Neural progenitor cell (in vitro differentiated cells): ENCODE measurements at regions not wholly inside any gene's neighbourhood (a gene's known extent, or its start where the extent isn't known, plus 50 kb on each side); places are given as distances from the start of the nearest gene placed in this dataset.

Source experiments
- DNase-seq: peaks from one replicate; pipeline ENCODE4 v3.0.0-alpha.2; 2016; ENCODE audit warnings: low spot score
- H2AFZ ChIP-seq: fragments of 200-600 bp; sonication (generic); replicated peaks from 2 replicates; pipeline ENCODE4 v1.6.1; 2016; ENCODE audit warnings: antibody characterized with exemption
- H3F3A ChIP-seq: fragments of 200-600 bp; sonication (generic); 2 replicates; pipeline ENCODE4 v1.6.1; 2016; ENCODE audit warnings: antibody characterized with exemption, low read depth
- H3K27ac ChIP-seq: fragments of 200-600 bp; sonication (generic); 2 replicates; pipeline ENCODE4 v1.5.1; 2016; ENCODE audit warnings: mild to moderate bottlenecking
- H3K27me3 ChIP-seq: fragments of 200-600 bp; sonication (generic); 2 replicates; pipeline ENCODE4 v1.6.1; 2016; ENCODE audit warnings: mild to moderate bottlenecking, moderate library complexity
- H3K36me3 ChIP-seq: fragments of 200-600 bp; sonication (generic); 2 replicates; pipeline ENCODE4 v1.5.1; 2016
- H3K4me1 ChIP-seq: fragments of 200-600 bp; sonication (generic); 2 replicates; pipeline ENCODE4 v1.6.1; 2016; ENCODE audit warnings: mixed run types
- H3K4me2 ChIP-seq: fragments of 200-600 bp; sonication (generic); 2 replicates; pipeline ENCODE4 v1.6.1; 2016
- H3K4me3 ChIP-seq: fragments of 200-600 bp; sonication (generic); 2 replicates; pipeline ENCODE4 v1.5.1; 2016
- H3K79me2 ChIP-seq: fragments of 200-600 bp; sonication (generic); 2 replicates; pipeline ENCODE4 v1.6.1; 2016; ENCODE audit warnings: low read depth
- H3K9ac ChIP-seq: fragments of 200-600 bp; sonication (generic); 2 replicates; pipeline ENCODE4 v1.6.1; 2016
- H3K9me3 ChIP-seq: fragments of 200-600 bp; sonication (generic); 2 replicates; pipeline ENCODE4 v1.5.1; 2016; ENCODE audit warnings: low read depth
- H4K20me1 ChIP-seq: fragments of 200-600 bp; sonication (generic); 2 replicates; pipeline ENCODE4 v1.6.1; 2016; ENCODE audit warnings: low read depth
- H3K27ac Mint-ChIP-seq: 3 replicates; pipeline ENCODE4 v1.8.0; 2021; ENCODE audit warnings: mixed read lengths
- H3K27me3 Mint-ChIP-seq: 2 replicates; pipeline ENCODE4 v1.8.0; 2022; ENCODE audit warnings: low read depth, mild to moderate bottlenecking, inconsistent platforms, moderate library complexity, mixed read lengths; ENCODE audit not compliant: insufficient read depth
- H3K36me3 Mint-ChIP-seq: 3 replicates; pipeline ENCODE4 v1.8.0; 2021; ENCODE audit warnings: mixed read lengths
- H3K4me1 Mint-ChIP-seq: 3 replicates; pipeline ENCODE4 v1.8.0; 2021; ENCODE audit warnings: mixed read lengths
- H3K4me3 Mint-ChIP-seq: 3 replicates; pipeline ENCODE4 v1.8.0; 2021; ENCODE audit warnings: mild to moderate bottlenecking, moderate library complexity, mixed read lengths
- H3K9me3 Mint-ChIP-seq: 3 replicates; pipeline ENCODE4 v1.8.0; 2020; ENCODE audit warnings: mixed read lengths
- CTCF ChIP-seq: fragments of 200-600 bp; sonication (generic); IDR thresholded peaks from 2 replicates; pipeline ENCODE4 v1.5.1; 2017; ENCODE audit warnings: antibody characterized with exemption, mild to moderate bottlenecking
- EZH2 ChIP-seq: fragments of 200-600 bp; sonication (generic); IDR thresholded peaks from 2 replicates; pipeline ENCODE4 v1.6.1; 2017; ENCODE audit warnings: antibody characterized with exemption, mild to moderate bottlenecking, moderate library complexity
- EZH2phosphoT487 ChIP-seq: fragments of 200-600 bp; sonication (generic); IDR thresholded peaks from 2 replicates; pipeline ENCODE4 v1.6.1; 2017; ENCODE audit warnings: antibody characterized with exemption

- H3K4me3 ChIP-seq = no peak overlapping the region
- H3F3A ChIP-seq = no peaks in the 10 kb centered on the region
- Mint-ChIP-seq H3K27me3 (peaks cover 5% of the 10 kb centered on the region), H3K36me3 (no peaks in the 10 kb centered on the region), H3K4me3 (no peak overlapping the region), H3K4me1 (no peaks in the 10 kb centered on the region), H3K9me3 (no peaks in the 10 kb centered on the region), H3K27ac (no peak overlapping the region)
- no peaks in the 10 kb centered on the region for H3K4me1 ChIP-seq
- no peaks in the 10 kb centered on the region for H3K79me2 ChIP-seq
- H3K4me2 ChIP-seq = no peak overlapping the region
- H3K9me3 ChIP-seq = no peaks in the 10 kb centered on the region
- H3K36me3 ChIP-seq = no peaks in the 10 kb centered on the region
- no peaks in the 10 kb centered on the region for H3K27me3 ChIP-seq
- no peak overlapping the region for H3K27ac ChIP-seq
- no peak overlapping the region for H3K9ac ChIP-seq
- TF ChIP-seq CTCF = no peak
- TF ChIP-seq EZH2 = no peak
- no peak for TF ChIP-seq EZH2phosphoT487
- no peaks in the 10 kb centered on the region for H4K20me1 ChIP-seq
- no peak overlapping the region for H2AFZ ChIP-seq
- DNase-seq = no peak
These were observed 138.3 kb downstream of the TMEM161B start for GRCh38 chr5:88130211-88130815.

DNA sequence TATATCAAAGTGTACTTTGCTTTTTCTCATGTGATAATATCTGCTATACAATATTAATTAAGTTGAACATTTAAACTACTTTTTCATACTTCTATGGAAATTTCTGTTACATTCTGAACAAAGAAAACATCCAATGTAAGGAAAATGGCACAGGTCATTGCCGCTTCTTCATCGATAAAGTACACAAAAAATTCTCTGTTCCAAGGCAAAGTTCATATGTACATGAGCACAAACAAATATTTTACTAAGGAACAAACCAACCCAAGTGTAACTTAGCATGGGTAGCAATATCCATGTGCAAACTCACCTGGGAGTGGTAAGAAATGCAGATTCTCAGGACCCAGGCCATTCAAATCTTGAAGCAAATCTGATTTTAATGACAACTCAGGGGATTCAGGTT is 139.8 kb downstream of the TMEM161B start:
- H4K20me1 ChIP-seq = no peaks in the 10 kb centered on the region
- no peaks in the 10 kb centered on the region for H3K79me2 ChIP-seq
- Mint-ChIP-seq H3K4me3 (no peak overlapping the region), H3K27me3 (peaks cover 8% of the 10 kb centered on the region), H3K9me3 (peaks cover 7% of the 10 kb centered on the region), H3K36me3 (no peaks in the 10 kb centered on the region), H3K27ac (no peak overlapping the region), H3K4me1 (no peaks in the 10 kb centered on the region)
- no peaks in the 10 kb centered on the region for H3F3A ChIP-seq
- DNase-seq = no peak
- no peak overlapping the region for H3K27ac ChIP-seq
- H3K4me3 ChIP-seq = no peak overlapping the region
- TF ChIP-seq EZH2 = no peak
- TF ChIP-seq CTCF = no peak
- TF ChIP-seq EZH2phosphoT487 = no peak
- H3K27me3 ChIP-seq = no peaks in the 10 kb centered on the region
- no peaks in the 10 kb centered on the region for H3K36me3 ChIP-seq
- H3K4me1 ChIP-seq = no peaks in the 10 kb centered on the region
- H3K4me2 ChIP-seq = no peak overlapping the region
- no peaks in the 10 kb centered on the region for H3K9me3 ChIP-seq
- H2AFZ ChIP-seq = no peak overlapping the region
- no peak overlapping the region for H3K9ac ChIP-seq

GRCh38 chr5:88119535-88120125 is 149.0 kb downstream of the TMEM161B start:
- no peak for DNase-seq
- no peak overlapping the region for H3K27ac ChIP-seq
- no peak overlapping the region for H3K4me3 Mint-ChIP-seq
- no peak overlapping the region for H3K9ac ChIP-seq
- H2AFZ ChIP-seq = no peak overlapping the region
- no peaks in the 10 kb centered on the region for H3K36me3 ChIP-seq
- peaks cover 11% of the 10 kb centered on the region for H3K27me3 Mint-ChIP-seq
- H3K4me1 ChIP-seq = no peaks in the 10 kb centered on the region
- TF ChIP-seq EZH2 = no peak
- H3K4me3 ChIP-seq = no peak overlapping the region
- H3K9me3 Mint-ChIP-seq = peaks cover 17% of the 10 kb centered on the region
- H4K20me1 ChIP-seq = no peaks in the 10 kb centered on the region
- H3K27me3 ChIP-seq = no peaks in the 10 kb centered on the region
- no peak overlapping the region for H3K27ac Mint-ChIP-seq
- no peaks in the 10 kb centered on the region for H3F3A ChIP-seq
- no peaks in the 10 kb centered on the region for H3K4me1 Mint-ChIP-seq
- no peak overlapping the region for H3K4me2 ChIP-seq
- no peaks in the 10 kb centered on the region for H3K36me3 Mint-ChIP-seq
- H3K9me3 ChIP-seq = no peaks in the 10 kb centered on the region
- no peaks in the 10 kb centered on the region for H3K79me2 ChIP-seq

- no peak for DNase-seq
- H3K4me3 ChIP-seq = no peak overlapping the region
- no peaks in the 10 kb centered on the region for H4K20me1 ChIP-seq
- no peaks in the 10 kb centered on the region for H3K79me2 ChIP-seq
- H3K4me1 ChIP-seq = no peaks in the 10 kb centered on the region
- Mint-ChIP-seq H3K4me1 (no peaks in the 10 kb centered on the region), H3K27ac (no peak overlapping the region), H3K4me3 (no peak overlapping the region), H3K27me3 (peaks cover 8% of the 10 kb centered on the region), H3K9me3 (peaks cover 9% of the 10 kb centered on the region), H3K36me3 (no peaks in the 10 kb centered on the region)
- no peaks in the 10 kb centered on the region for H3K27me3 ChIP-seq
- H3F3A ChIP-seq = no peaks in the 10 kb centered on the region
- no peaks in the 10 kb centered on the region for H3K36me3 ChIP-seq
- no peaks in the 10 kb centered on the region for H3K9me3 ChIP-seq
- no peak overlapping the region for H2AFZ ChIP-seq
- TF ChIP-seq EZH2phosphoT487 (no peak), CTCF (no peak), EZH2 (no peak)
- H3K9ac ChIP-seq = no peak overlapping the region
- no peak overlapping the region for H3K4me2 ChIP-seq
- no peak overlapping the region for H3K27ac ChIP-seq
These were observed 150.5 kb downstream of the TMEM161B start for GRCh38 chr5:88118179-88118578.
